ENCODE measurements at regions not wholly inside any gene's neighbourhood (a gene's known extent, or its start where the extent isn't known, plus 50 kb on each side); places are given as distances from the start of the nearest gene placed in this dataset.

DNA sequence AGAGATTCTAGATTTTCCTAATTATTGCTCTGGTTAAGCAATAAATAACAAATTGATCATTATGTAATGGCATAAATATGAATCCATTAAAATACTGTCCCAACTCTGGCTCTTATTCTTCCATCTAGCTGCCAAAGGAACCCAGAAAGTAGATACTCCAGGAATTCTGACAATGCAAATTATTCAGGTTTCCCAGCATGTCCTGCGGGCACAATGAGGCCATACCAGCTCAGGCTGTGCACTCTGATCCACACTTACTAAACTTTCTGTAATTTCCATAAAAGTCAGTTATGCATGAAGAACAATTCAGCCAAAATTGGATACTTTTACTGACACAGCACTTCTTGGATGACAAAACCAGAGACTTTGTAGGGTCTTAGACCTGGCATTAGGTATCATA is 576.3 kb downstream of the KCNH5 start:
- TF ChIP-seq POLR2A (IDR thresholded peaks at IDR 0.05) (no peak), POLR2AphosphoS5 (IDR thresholded peaks at IDR 0.05) (no peak), EP300 (IDR thresholded peaks at IDR 0.05) (no peak)
- TF ChIP-seq, protein P1, sequence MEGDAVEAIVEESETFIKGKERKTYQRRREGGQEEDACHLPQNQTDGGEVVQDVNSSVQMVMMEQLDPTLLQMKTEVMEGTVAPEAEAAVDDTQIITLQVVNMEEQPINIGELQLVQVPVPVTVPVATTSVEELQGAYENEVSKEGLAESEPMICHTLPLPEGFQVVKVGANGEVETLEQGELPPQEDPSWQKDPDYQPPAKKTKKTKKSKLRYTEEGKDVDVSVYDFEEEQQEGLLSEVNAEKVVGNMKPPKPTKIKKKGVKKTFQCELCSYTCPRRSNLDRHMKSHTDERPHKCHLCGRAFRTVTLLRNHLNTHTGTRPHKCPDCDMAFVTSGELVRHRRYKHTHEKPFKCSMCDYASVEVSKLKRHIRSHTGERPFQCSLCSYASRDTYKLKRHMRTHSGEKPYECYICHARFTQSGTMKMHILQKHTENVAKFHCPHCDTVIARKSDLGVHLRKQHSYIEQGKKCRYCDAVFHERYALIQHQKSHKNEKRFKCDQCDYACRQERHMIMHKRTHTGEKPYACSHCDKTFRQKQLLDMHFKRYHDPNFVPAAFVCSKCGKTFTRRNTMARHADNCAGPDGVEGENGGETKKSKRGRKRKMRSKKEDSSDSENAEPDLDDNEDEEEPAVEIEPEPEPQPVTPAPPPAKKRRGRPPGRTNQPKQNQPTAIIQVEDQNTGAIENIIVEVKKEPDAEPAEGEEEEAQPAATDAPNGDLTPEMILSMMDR (IDR thresholded peaks at IDR 0.05): no peak
